ENCODE measurements at regions not wholly inside any gene's neighbourhood (a gene's known extent, or its start where the extent isn't known, plus 50 kb on each side); places are given as distances from the start of the nearest gene placed in this dataset.
A peak's percentile ranks its signal among the peaks of the same experiment; 100 is the strongest.

- no peaks in the 10 kb centered on the region for H3K27me3 Mint-ChIP-seq
- peaks cover 0 to 4% of the 10 kb centered on the region in 2 donors for H3K36me3 Mint-ChIP-seq
- H3K4me3 Mint-ChIP-seq = no peak overlapping the region
- H3K27ac Mint-ChIP-seq = peak overlapping the region in 1 of 6 donors; percentile 44
- DNase-seq (no peak), ATAC-seq (ENCODE audit: low read depth in 2 of 2) (no peak)
- H3K4me1 Mint-ChIP-seq = peaks cover 0 to 10% (median 8%) of the 10 kb centered on the region in 3 donors
- peaks cover 0 to 2% (median 0%) of the 10 kb centered on the region in 7 donors for H3K9me3 Mint-ChIP-seq
These were observed 191.5 kb downstream of the ZNF608 start for GRCh38 chr5:124554746-124555578.

GRCh38 chr5:124553911-124554310, 192.5 kb downstream of the ZNF608 start:
- DNase-seq (no peak), ATAC-seq (ENCODE audit: low read depth in 2 of 2) (no peak)
- Mint-ChIP-seq H3K9me3 (peaks cover 0 to 2% (median 0%) of the 10 kb centered on the region in 7 donors), H3K4me3 (peak overlapping the region in 1 of 8 donors; percentile 36), H3K36me3 (peaks cover 0 to 4% of the 10 kb centered on the region in 2 donors), H3K27me3 (no peaks in the 10 kb centered on the region), H3K27ac (no peak overlapping the region), H3K4me1 (peaks cover 0 to 10% (median 8%) of the 10 kb centered on the region in 3 donors)

- Mint-ChIP-seq H3K27me3 (peaks cover 0 to 6% (median 0%) of the 10 kb centered on the region in 3 donors), H3K36me3 (peaks cover 0 to 4% of the 10 kb centered on the region in 2 donors), H3K4me3 (no peak overlapping the region), H3K4me1 (peaks cover 0 to 10% (median 8%) of the 10 kb centered on the region in 3 donors), H3K27ac (no peak overlapping the region), H3K9me3 (peaks cover 0 to 2% (median 0%) of the 10 kb centered on the region in 7 donors)
- ATAC-seq (ENCODE audit: low read depth in 2 of 2) (no peak), DNase-seq (no peak)
These were observed 193.9 kb downstream of the ZNF608 start for GRCh38 chr5:124552526-124552925.

- peaks cover 0 to 4% of the 10 kb centered on the region in 2 donors for H3K36me3 Mint-ChIP-seq
- DNase-seq = no peak
- H3K27ac Mint-ChIP-seq = no peak overlapping the region
- H3K9me3 Mint-ChIP-seq = peaks cover 0 to 2% (median 0%) of the 10 kb centered on the region in 7 donors
- peaks cover 0 to 10% (median 8%) of the 10 kb centered on the region in 3 donors for H3K4me1 Mint-ChIP-seq
- peaks cover 0 to 6% (median 0%) of the 10 kb centered on the region in 3 donors for H3K27me3 Mint-ChIP-seq
- no peak overlapping the region for H3K4me3 Mint-ChIP-seq
- no peak for ATAC-seq (ENCODE audit: low read depth in 2 of 2)
These were observed 194.5 kb downstream of the ZNF608 start for GRCh38 chr5:124551939-124552279.

DNA sequence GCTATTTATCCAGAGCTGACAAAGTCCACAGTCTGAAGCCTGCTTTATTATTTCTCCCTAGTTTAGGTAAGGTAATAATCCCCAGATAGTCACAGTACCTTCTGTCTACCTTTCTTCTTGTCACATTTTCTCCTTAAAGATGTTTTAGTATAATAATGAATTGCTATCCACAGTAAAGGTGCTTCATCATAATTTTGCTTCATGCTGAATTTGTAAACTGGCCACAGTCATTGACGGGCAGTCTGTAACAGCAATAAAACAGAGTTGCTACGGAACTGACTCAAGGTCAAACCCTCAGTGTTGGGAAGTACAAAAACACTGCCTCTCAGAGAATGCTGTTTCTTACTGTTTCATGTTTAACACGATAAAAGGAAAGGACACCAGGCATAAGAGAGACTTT, 195.7 kb downstream of the ZNF608 start:
- Mint-ChIP-seq H3K27me3 (peaks cover 0 to 6% (median 0%) of the 10 kb centered on the region in 3 donors), H3K36me3 (peaks cover 0 to 4% of the 10 kb centered on the region in 2 donors), H3K27ac (peak overlapping the region in 1 of 6 donors; percentile 70), H3K9me3 (no peaks in the 10 kb centered on the region), H3K4me1 (peaks cover 0 to 10% (median 8%) of the 10 kb centered on the region in 3 donors), H3K4me3 (no peak overlapping the region)
- no peak for DNase-seq
- no peak for ATAC-seq (ENCODE audit: low read depth in 2 of 2)

- no peaks in the 10 kb centered on the region for H3K9me3 Mint-ChIP-seq
- H3K36me3 Mint-ChIP-seq = no peaks in the 10 kb centered on the region
- H3K4me3 Mint-ChIP-seq = no peak overlapping the region
- H3K27me3 Mint-ChIP-seq = peaks cover 0 to 6% (median 0%) of the 10 kb centered on the region in 3 donors
- no peak for DNase-seq
- H3K4me1 Mint-ChIP-seq = peaks cover 0 to 10% (median 8%) of the 10 kb centered on the region in 3 donors
- H3K27ac Mint-ChIP-seq = no peak overlapping the region
- no peak for ATAC-seq (ENCODE audit: low read depth in 2 of 2)
These were observed 196.5 kb downstream of the ZNF608 start for GRCh38 chr5:124549891-124550436.

- Mint-ChIP-seq H3K9me3 (peaks cover 0 to 5% (median 2%) of the 10 kb centered on the region in 7 donors), H3K27me3 (peaks cover 10 to 16% (median 10%) of the 10 kb centered on the region in 3 donors), H3K4me3 (no peak overlapping the region), H3K27ac (no peak overlapping the region), H3K36me3 (peaks cover 0 to 8% of the 10 kb centered on the region in 2 donors), H3K4me1 (peaks cover 8 to 13% (median 11%) of the 10 kb centered on the region in 3 donors)
- DNase-seq = no peak
- no peak for ATAC-seq (ENCODE audit: low read depth in 2 of 2)
These were observed 199.8 kb downstream of the ZNF608 start for GRCh38 chr5:124546643-124547042.

DNA sequence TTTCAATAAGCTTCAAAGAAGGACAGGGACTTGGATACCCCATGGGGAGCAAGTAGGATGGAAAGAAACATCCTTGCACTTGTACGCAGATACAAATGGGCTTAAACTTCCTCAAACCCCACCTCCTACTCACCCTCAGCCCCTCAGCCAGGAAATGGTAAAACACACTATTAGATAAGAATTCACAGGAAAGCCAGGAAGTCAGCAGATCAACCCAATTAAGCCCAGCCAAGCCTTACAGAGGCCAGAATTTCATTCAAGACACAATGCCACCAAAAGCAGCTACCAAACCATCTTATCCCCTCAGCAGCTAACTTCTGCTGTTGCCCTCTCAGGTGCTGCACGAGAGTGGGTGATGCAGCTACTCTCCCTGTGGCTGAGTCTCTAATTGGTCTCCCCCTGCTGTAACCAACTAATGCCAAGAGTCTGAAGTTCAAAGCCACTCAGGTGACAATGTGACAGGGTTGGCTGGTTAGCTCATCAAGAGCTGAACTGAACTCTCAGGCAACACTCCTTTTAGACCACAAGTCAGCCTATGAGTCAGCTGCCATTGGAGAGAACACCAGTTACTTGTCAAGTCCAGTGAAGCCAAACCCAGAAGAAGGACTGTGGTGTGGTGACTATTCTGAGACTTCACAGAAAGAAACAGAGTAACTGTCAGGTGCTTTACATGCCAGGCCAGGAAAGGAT, 201.9 kb downstream of the ZNF608 start:
- Mint-ChIP-seq H3K4me3 (no peak overlapping the region), H3K27ac (peak overlapping the region in 2 of 6 donors; percentile 0 to 71), H3K36me3 (peaks cover 4 to 8% of the 10 kb centered on the region in 2 donors), H3K27me3 (peaks cover 10 to 25% (median 10%) of the 10 kb centered on the region in 3 donors), H3K4me1 (peaks cover 8 to 13% (median 11%) of the 10 kb centered on the region in 3 donors), H3K9me3 (peaks cover 0 to 8% (median 2%) of the 10 kb centered on the region in 7 donors)
- peak in 1 of 2 donors; percentile 16 for ATAC-seq (ENCODE audit: low read depth in 2 of 2)
- DNase-seq = no peak

- Mint-ChIP-seq H3K27ac (no peak overlapping the region), H3K36me3 (peaks cover 4 to 8% of the 10 kb centered on the region in 2 donors), H3K4me1 (peaks cover under 1 to 7% (median 1%) of the 10 kb centered on the region in 3 donors), H3K4me3 (no peak overlapping the region), H3K9me3 (peaks cover 0 to 8% (median 4%) of the 10 kb centered on the region in 7 donors), H3K27me3 (peaks cover 0 to 33% (median 10%) of the 10 kb centered on the region in 3 donors)
- ATAC-seq (ENCODE audit: low read depth in 2 of 2) = no peak
- DNase-seq = no peak
These were observed 207.5 kb downstream of the ZNF608 start for GRCh38 chr5:124538931-124539330.

DNA sequence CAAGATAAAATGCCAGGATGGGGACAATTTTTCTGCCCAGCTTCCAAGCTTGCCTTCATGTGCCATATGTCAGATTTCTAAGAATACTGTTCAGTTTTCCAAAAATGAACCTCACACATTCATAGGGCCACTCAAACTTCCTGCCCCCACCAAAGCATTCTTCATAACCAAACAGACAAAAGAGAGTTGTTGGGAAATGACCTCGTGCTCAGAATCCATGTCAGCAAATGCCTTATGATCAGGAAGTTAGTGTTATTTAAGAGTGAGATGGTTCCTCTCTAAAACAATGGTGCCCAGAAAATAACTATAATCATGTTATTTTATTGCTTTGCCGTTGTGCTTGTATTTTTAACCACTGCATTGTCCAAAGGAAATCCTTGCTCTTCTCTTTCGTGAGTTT, 208.2 kb downstream of the ZNF608 start:
- peaks cover 0 to 8% (median 4%) of the 10 kb centered on the region in 7 donors for H3K9me3 Mint-ChIP-seq
- no peak overlapping the region for H3K27ac Mint-ChIP-seq
- H3K27me3 Mint-ChIP-seq = peaks cover 0 to 32% (median 10%) of the 10 kb centered on the region in 3 donors
- no peak overlapping the region for H3K4me3 Mint-ChIP-seq
- H3K36me3 Mint-ChIP-seq = peaks cover 4 to 8% of the 10 kb centered on the region in 2 donors
- H3K4me1 Mint-ChIP-seq = peaks cover 0 to 4% (median 0%) of the 10 kb centered on the region in 3 donors
- DNase-seq = no peak
- no peak for ATAC-seq (ENCODE audit: low read depth in 2 of 2)

- DNase-seq = no peak
- Mint-ChIP-seq H3K9me3 (peaks cover 0 to 8% (median 4%) of the 10 kb centered on the region in 7 donors), H3K27me3 (peaks cover 0 to 32% (median 5%) of the 10 kb centered on the region in 3 donors), H3K4me3 (no peak overlapping the region), H3K36me3 (peaks cover 4 to 8% of the 10 kb centered on the region in 2 donors), H3K27ac (no peak overlapping the region), H3K4me1 (peaks cover 0 to 4% (median 0%) of the 10 kb centered on the region in 3 donors)
- ATAC-seq (ENCODE audit: low read depth in 2 of 2) = no peak
These were observed 208.9 kb downstream of the ZNF608 start for GRCh38 chr5:124537522-124537921.

DNA sequence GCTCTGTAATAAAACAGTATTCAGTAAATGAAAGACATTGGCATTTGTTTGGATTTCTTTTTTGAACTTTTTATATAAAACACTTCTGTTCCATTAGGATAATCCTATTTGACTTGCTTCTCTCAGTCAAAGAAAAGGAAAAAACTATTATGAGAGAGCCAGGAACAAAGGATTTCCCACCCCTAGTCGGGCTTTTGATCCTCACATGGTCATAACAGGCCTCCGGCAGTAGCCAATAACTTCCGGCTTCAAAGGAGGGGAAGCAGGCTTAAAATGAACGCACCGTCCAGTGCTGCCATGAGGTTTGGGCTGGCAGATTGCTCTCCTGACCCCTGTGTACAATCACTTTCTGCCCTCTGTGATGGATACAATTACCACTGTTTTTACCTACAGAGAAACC, 209.3 kb downstream of the ZNF608 start:
- H3K9me3 Mint-ChIP-seq = peaks cover 0 to 6% (median 3%) of the 10 kb centered on the region in 7 donors
- peaks cover 0 to 4% (median 0%) of the 10 kb centered on the region in 3 donors for H3K4me1 Mint-ChIP-seq
- no peak overlapping the region for H3K4me3 Mint-ChIP-seq
- no peak for ATAC-seq (ENCODE audit: low read depth in 2 of 2)
- peaks cover 4% of the 10 kb centered on the region in 2 donors for H3K36me3 Mint-ChIP-seq
- H3K27ac Mint-ChIP-seq = no peak overlapping the region
- H3K27me3 Mint-ChIP-seq = peaks cover 0 to 29% (median 3%) of the 10 kb centered on the region in 3 donors
- no peak for DNase-seq

DNA sequence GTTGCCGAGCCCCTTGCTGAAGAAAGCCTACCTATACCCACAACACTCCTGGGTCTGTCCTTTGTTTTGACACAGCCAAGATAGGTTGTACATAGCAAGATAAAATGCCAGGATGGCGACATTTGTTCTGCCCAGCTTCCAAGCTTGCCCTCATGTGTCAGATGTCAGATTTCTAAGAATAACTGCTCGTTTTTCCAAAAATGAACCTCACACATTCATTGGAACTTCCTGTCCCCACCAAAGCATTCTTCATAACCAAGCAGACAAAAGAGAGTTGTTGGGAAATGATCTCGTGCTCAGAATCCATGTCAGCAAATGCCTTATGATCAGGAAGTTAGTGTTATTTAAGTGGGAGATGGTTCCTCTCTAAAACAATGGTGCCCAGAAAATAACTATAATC, 210.1 kb downstream of the ZNF608 start:
- H3K4me3 Mint-ChIP-seq = no peak overlapping the region

More for the DNA sequence above, 210.1 kb downstream of the ZNF608 start:
- ATAC-seq (ENCODE audit: low read depth in 2 of 2) (no peak), DNase-seq (no peak)
- H3K27ac Mint-ChIP-seq = no peak overlapping the region
- H3K36me3 Mint-ChIP-seq = peaks cover 0 to 4% of the 10 kb centered on the region in 2 donors
- H3K9me3 Mint-ChIP-seq = peaks cover 0 to 5% (median 2%) of the 10 kb centered on the region in 7 donors
- H3K27me3 Mint-ChIP-seq = peaks cover 0 to 23% (median 0%) of the 10 kb centered on the region in 3 donors
- peaks cover 0 to 4% (median 0%) of the 10 kb centered on the region in 3 donors for H3K4me1 Mint-ChIP-seq

Measured in naive B cell (primary cell).